GM12891 (cell line): ENCODE measurements at regions not wholly inside any gene's neighbourhood (a gene's known extent, or its start where the extent isn't known, plus 50 kb on each side); places are given as distances from the start of the nearest gene placed in this dataset.

Experiments used
- POLR2A ChIP-seq: IDR thresholded peaks from 2 replicates; pipeline ENCODE4 v1.6.1; 2011; ENCODE audit warnings: low read depth, low read length, control low read depth
- POLR2AphosphoS5 ChIP-seq: IDR thresholded peaks from 2 replicates; pipeline ENCODE4 v1.6.1; 2011; ENCODE audit warnings: low read depth, low read length, control low read depth
- POU2F2 ChIP-seq: IDR thresholded peaks from 2 replicates; pipeline ENCODE4 v1.6.1; 2011; ENCODE audit warnings: low read depth, mild to moderate bottlenecking, control low read depth, low read length, moderate library complexity
- TAF1 ChIP-seq: IDR thresholded peaks from 2 replicates; pipeline ENCODE4 v1.6.1; 2011; ENCODE audit warnings: low read depth, low read length, control low read depth

GRCh38 chr21:22106720-22107410, 1108.7 kb downstream of the NCAM2 start:
- TF ChIP-seq POLR2A (no peak), TAF1 (no peak), POU2F2 (no peak), POLR2AphosphoS5 (no peak)
